GM19438 (cell line): ENCODE measurements at regions not wholly inside any gene's neighbourhood (a gene's known extent, or its start where the extent isn't known, plus 50 kb on each side); places are given as distances from the start of the nearest gene placed in this dataset.
"Not testable (repeated sequence)": the region's sequence is repeated elsewhere in the genome, so short reads cannot be mapped to it uniquely, and the experiment has no call there.

Experiments used
- ATAC-seq: cut with Tn5 transposase; IDR thresholded peaks from one replicate; pipeline ENCODE4 v1.9.1; 2021; ENCODE audit warnings: low read depth; ENCODE audit not compliant: unreplicated experiment

- ATAC-seq: no peak
Measured at GRCh38 chr4:23058165-23058776, 365.5 kb downstream of the GBA3 start.

- no peak for ATAC-seq
Measured at GRCh38 chr4:23041501-23041900, 348.8 kb downstream of the GBA3 start.

GRCh38 chr4:23040539-23040938, 347.8 kb downstream of the GBA3 start:
- no peak for ATAC-seq

GRCh38 chr4:23039818-23040217, 347.1 kb downstream of the GBA3 start:
- ATAC-seq: no peak

GRCh38 chr4:23038626-23039491, 346.1 kb downstream of the GBA3 start:
- no peak for ATAC-seq

GRCh38 chr4:23036921-23037495, 344.3 kb downstream of the GBA3 start:
- no peak for ATAC-seq

GRCh38 chr4:23036503-23036902, 343.8 kb downstream of the GBA3 start:
- ATAC-seq: no peak

GRCh38 chr4:23035521-23036056, 342.9 kb downstream of the GBA3 start:
- ATAC-seq: no peak

GRCh38 chr4:23034731-23035130, 342.0 kb downstream of the GBA3 start:
- ATAC-seq: no peak

- no peak for ATAC-seq
Measured at GRCh38 chr4:23033796-23034195, 341.1 kb downstream of the GBA3 start.

GRCh38 chr4:23028875-23029274, 336.1 kb downstream of the GBA3 start:
- no peak for ATAC-seq

- no peak for ATAC-seq
Measured at GRCh38 chr4:23023666-23024065, 330.9 kb downstream of the GBA3 start.

- no peak for ATAC-seq
Measured at GRCh38 chr4:23023121-23023520, 330.4 kb downstream of the GBA3 start.

- no peak for ATAC-seq
Measured at GRCh38 chr4:23022032-23022431, 329.3 kb downstream of the GBA3 start.

GRCh38 chr4:23021040-23021439, 328.3 kb downstream of the GBA3 start:
- no peak for ATAC-seq

- not testable (repeated sequence) for ATAC-seq
Measured at GRCh38 chr4:23020399-23020798, 327.7 kb downstream of the GBA3 start.

- ATAC-seq: no peak
Measured at GRCh38 chr4:23016981-23017380, 324.2 kb downstream of the GBA3 start.

- no peak for ATAC-seq
Measured at GRCh38 chr4:23015821-23016220, 323.1 kb downstream of the GBA3 start.

GRCh38 chr4:23009093-23009492, 316.4 kb downstream of the GBA3 start:
- no peak for ATAC-seq

GRCh38 chr4:23006756-23007155, 314.0 kb downstream of the GBA3 start:
- ATAC-seq: no peak

- no peak for ATAC-seq
Measured at GRCh38 chr4:23005691-23006090, 313.0 kb downstream of the GBA3 start.
